ENCODE measurements at regions not wholly inside any gene's neighbourhood (a gene's known extent, or its start where the extent isn't known, plus 50 kb on each side); places are given as distances from the start of the nearest gene placed in this dataset.

- TF ChIP-seq EP300 (IDR thresholded peaks at IDR 0.05) (no peak), POLR2A (IDR thresholded peaks at IDR 0.05) (no peak), CTCF (IDR thresholded peaks at IDR 0.05) (no peak), POLR2AphosphoS5 (IDR thresholded peaks at IDR 0.05) (no peak)
These were observed 85.3 kb downstream of the BARX1 start for GRCh38 chr9:93869863-93870262.
